IMR-90 (cell line): ENCODE measurements at regions not wholly inside any gene's neighbourhood (a gene's known extent, or its start where the extent isn't known, plus 50 kb on each side); places are given as distances from the start of the nearest gene placed in this dataset.

Experiments
- ATAC-seq: fragments of 200-7000 bp; cut with Tn5 transposase; 2 replicates; pipeline ENCODE4 v1.9.1; 2020; ENCODE audit warnings: low read depth, mild to moderate bottlenecking, moderate library complexity
- BruUV-seq: library from RNA; stranded (reverse); fragments of 400-500 nt; replicated peaks from 2 replicates; lab custom pipeline; 2021; lab: Mats Ljungman, UMichigan
- CTCF ChIA-PET: fragments of 300-600 bp; formaldehyde crosslinking; extraction: SDS; loops from one replicate; lab custom pipeline; 2021; ENCODE audit warnings: antibody characterized with exemption; lab: Yijun Ruan, JAX
- POLR2A ChIA-PET: fragments of 300-600 bp; sonication (Branson Sonifier 250); formaldehyde crosslinking; loops from one replicate; lab custom pipeline; 2022; ENCODE audit warnings: antibody characterized with exemption; ENCODE audit not compliant: unreplicated experiment; lab: Charles Lee
- DNase-seq: peaks from one replicate; pipeline ENCODE4 v3.0.0; 2013
- H2AFZ ChIP-seq: replicated peaks from 2 replicates; pipeline ENCODE3; 2013; ENCODE audit warnings: low read length, mild to moderate bottlenecking; ENCODE audit not compliant: poor library complexity
- H2AK5ac ChIP-seq: 2 replicates; pipeline ENCODE4 v1.6.1; 2013; ENCODE audit warnings: low read depth, low read length, inconsistent platforms
- H2AK9ac ChIP-seq: replicated peaks from 2 replicates; pipeline ENCODE3; 2013; ENCODE audit warnings: mild to moderate bottlenecking, low read depth, low read length, moderate library complexity; ENCODE audit not compliant: poor library complexity
- H2BK120ac ChIP-seq: 2 replicates; pipeline ENCODE4 v1.6.1; 2013; ENCODE audit warnings: low read depth, low read length, inconsistent platforms
- H2BK15ac ChIP-seq: 3 replicates; pipeline ENCODE4 v1.6.1; 2013; ENCODE audit warnings: low read depth, low read length, inconsistent platforms
- H2BK20ac ChIP-seq: 2 replicates; pipeline ENCODE4 v1.6.1; 2013; ENCODE audit warnings: low read depth, mild to moderate bottlenecking, inconsistent platforms, low read length, moderate library complexity
- H2BK5ac ChIP-seq: 2 replicates; pipeline ENCODE4 v1.6.1; 2013; ENCODE audit warnings: mild to moderate bottlenecking, low read depth, low read length, inconsistent platforms; ENCODE audit not compliant: poor library complexity, severe bottlenecking
- H3K14ac ChIP-seq: replicated peaks from 2 replicates; pipeline ENCODE4 v1.6.1; 2013; ENCODE audit warnings: low read depth, low read length, inconsistent platforms
- H3K18ac ChIP-seq: 2 replicates; pipeline ENCODE4 v1.6.1; 2013; ENCODE audit warnings: low read depth, low read length, control low read depth
- H3K23ac ChIP-seq: 2 replicates; pipeline ENCODE4 v1.6.1; 2013; ENCODE audit warnings: low read depth, low read length, inconsistent platforms
- H3K27ac ChIP-seq: 2 replicates; pipeline ENCODE4 v1.5.1; 2013; ENCODE audit warnings: mild to moderate bottlenecking, control low read depth, low read length; ENCODE audit not compliant: insufficient read depth
- H3K27me3 ChIP-seq: 2 replicates; pipeline ENCODE4 v1.6.1; 2013; ENCODE audit warnings: low read length; ENCODE audit not compliant: control insufficient read depth, insufficient read depth
- H3K36me3 ChIP-seq: 2 replicates; pipeline ENCODE4 v1.6.1; 2013; ENCODE audit warnings: low read length, mixed read lengths; ENCODE audit not compliant: control insufficient read depth, insufficient read depth
- H3K4ac ChIP-seq: 2 replicates; pipeline ENCODE4 v1.6.1; 2013; ENCODE audit warnings: low read depth, low read length, inconsistent platforms
- H3K4me1 ChIP-seq: 2 replicates; pipeline ENCODE4 v1.6.1; 2013; ENCODE audit warnings: low read length, mixed read lengths; ENCODE audit not compliant: control insufficient read depth, insufficient read depth
- H3K4me2 ChIP-seq: 2 replicates; pipeline ENCODE4 v1.6.1; 2013; ENCODE audit warnings: low read depth, mild to moderate bottlenecking, control low read depth, low read length, moderate library complexity
- H3K4me3 ChIP-seq: 2 replicates; pipeline ENCODE4 v1.5.1; 2013; ENCODE audit warnings: low read depth, mild to moderate bottlenecking, control low read depth, low read length, moderate library complexity; ENCODE audit not compliant: insufficient read depth
- H3K56ac ChIP-seq: 2 replicates; pipeline ENCODE4 v1.6.1; 2013; ENCODE audit warnings: low read length, inconsistent platforms; ENCODE audit not compliant: insufficient read depth; ENCODE audit errors: extremely low read depth
- H3K79me1 ChIP-seq, 2 experiments: 2 replicates each; pipeline ENCODE4 v1.6.1; 2013; ENCODE audit warnings: low read length in 2 of 2, inconsistent platforms in 1 of 2, low read depth in 1 of 2
- H3K9ac ChIP-seq: 2 replicates; pipeline ENCODE4 v1.6.1; 2013; ENCODE audit warnings: low read depth, low read length, control low read depth
- H3K9me1 ChIP-seq: 2 replicates; pipeline ENCODE4 v1.6.1; 2013; ENCODE audit warnings: low read length, inconsistent platforms; ENCODE audit not compliant: insufficient read depth
- H3K9me3 ChIP-seq: 2 replicates; pipeline ENCODE4 v1.6.1; 2013; ENCODE audit warnings: low read length; ENCODE audit not compliant: control insufficient read depth, insufficient read depth
- H4K20me1 ChIP-seq: 2 replicates; pipeline ENCODE4 v1.6.1; 2013; ENCODE audit warnings: low read length, inconsistent platforms; ENCODE audit not compliant: insufficient read depth
- H4K5ac ChIP-seq: 2 replicates; pipeline ENCODE4 v1.6.1; 2013; ENCODE audit warnings: mild to moderate bottlenecking, low read depth, low read length, control low read depth
- H4K8ac ChIP-seq, 2 experiments: 2 replicates each; pipeline ENCODE4 v1.6.1; 2013; ENCODE audit warnings: low read depth in 2 of 2, low read length in 2 of 2, control low read depth in 1 of 2, inconsistent platforms in 1 of 2
- H4K91ac ChIP-seq: 2 replicates; pipeline ENCODE4 v1.6.1; 2013; ENCODE audit warnings: low read depth, low read length, inconsistent platforms; ENCODE audit not compliant: insufficient read depth
- CHD1 ChIP-seq: IDR thresholded peaks from 2 replicates; pipeline ENCODE4 v1.6.1; 2012; ENCODE audit warnings: low read depth, low read length, improper control_type of control experiment
- MAFK ChIP-seq: IDR thresholded peaks from 2 replicates; pipeline ENCODE4 v1.6.1; 2012; ENCODE audit warnings: low read depth, low read length, improper control_type of control experiment
- RAD21 ChIP-seq: IDR thresholded peaks from 2 replicates; pipeline ENCODE4 v1.6.1; 2012; ENCODE audit warnings: low read length, improper control_type of control experiment
- RCOR1 ChIP-seq: IDR thresholded peaks from 2 replicates; pipeline ENCODE4 v1.6.1; 2012; ENCODE audit warnings: mild to moderate bottlenecking, low read length, improper control_type of control experiment; ENCODE audit not compliant: insufficient replicate concordance
- SMC3 ChIP-seq: fragments of 150-350 bp; IDR thresholded peaks from 2 replicates; pipeline ENCODE4 v1.6.1; 2016; ENCODE audit warnings: low read depth, mild to moderate bottlenecking, antibody characterized with exemption, low read length, moderate library complexity
- USF2 ChIP-seq: fragments of 150-350 bp; IDR thresholded peaks from 2 replicates; pipeline ENCODE4 v1.6.1; 2017; ENCODE audit warnings: mild to moderate bottlenecking, antibody characterized with exemption, low read length, low read depth
- WGBS, 2 experiments: methylation state at CpG; one replicate each; pipeline versions ENCODE4 v1.1.5 to v1.1.7; 2013; ENCODE audit warnings: missing lambda C conversion rate in 2 of 2; ENCODE audit not compliant: insufficient read length in 1 of 2; ENCODE audit errors: extremely low coverage in 2 of 2; 5-methylcytosine and 5-hydroxymethylcytosine counted together
- dilution Hi-C: fragments of 300-500 bp; cut with HindIII; formaldehyde crosslinking; loops from one replicate; pipeline ENCODE4 v1.14.3; 2018; ENCODE audit warnings: low sequenced_read_pairs; ENCODE audit not compliant: unreplicated experiment
- in situ Hi-C: fragments of 300-500 bp; cut with MboI; formaldehyde crosslinking; loops from 3 replicates; pipeline ENCODE4 v1.14.3; 2019; ENCODE audit warnings: low sequenced_read_pairs, inconsistent platforms, mixed read lengths
- intact Hi-C: fragments of 100-400 bp; cut with micrococcal nuclease; formaldehyde crosslinking; loops from 2 replicates; pipeline ENCODE4 v1.10.0; 2022

- ChIA-PET CTCF (no interaction called here), POLR2A (no interaction called here)
- Histone ChIP-seq H3K14ac (no peak overlapping the region), H3K23ac (no peak overlapping the region), H3K4me3 (no peak overlapping the region), H4K5ac (no peak overlapping the region), H2BK120ac (no peak overlapping the region), H2BK20ac (no peak overlapping the region), H3K9me1 (no peaks in the 10 kb centered on the region), H2AK9ac (no peak overlapping the region), H3K9me3 (peaks cover 6% of the 10 kb centered on the region; the same call in 1 of the 2 replicates), H3K4me2 (no peak overlapping the region), H4K8ac (no peak overlapping the region), H3K9ac (no peak overlapping the region), H3K27ac (no peak overlapping the region), H3K27me3 (no peaks in the 10 kb centered on the region), H3K18ac (no peak overlapping the region), H4K91ac (no peak overlapping the region), H2BK5ac (no peak overlapping the region), H2AK5ac (no peak overlapping the region), H3K56ac (no peak overlapping the region), H3K4me1 (no peaks in the 10 kb centered on the region), H3K79me1 (no peaks in the 10 kb centered on the region), H4K20me1 (no peaks in the 10 kb centered on the region), H2AFZ (no peak overlapping the region), H3K4ac (no peak overlapping the region), H3K36me3 (no peaks in the 10 kb centered on the region), H2BK15ac (no peak overlapping the region)
- no peak for TF ChIP-seq SMC3
- no peak for TF ChIP-seq RAD21
- no peak for TF ChIP-seq USF2
- TF ChIP-seq CHD1: no peak
- no peak for TF ChIP-seq RCOR1
- TF ChIP-seq MAFK: no peak
- ATAC-seq (no peak), DNase-seq (no peak)
- no CpG with 5 or more reads among the region's 1 CpG for WGBS, 2 experiments
- no TSS peak for BruUV-seq
- in situ Hi-C loops: no loop called here
- dilution Hi-C loops: no loop called here
- intact Hi-C loops: no loop called here
Measured at GRCh38 chr20:19001177-19001576, 187.6 kb downstream of the SCP2D1 start.
